ENCODE measurements at regions not wholly inside any gene's neighbourhood (a gene's known extent, or its start where the extent isn't known, plus 50 kb on each side); places are given as distances from the start of the nearest gene placed in this dataset.

DNA sequence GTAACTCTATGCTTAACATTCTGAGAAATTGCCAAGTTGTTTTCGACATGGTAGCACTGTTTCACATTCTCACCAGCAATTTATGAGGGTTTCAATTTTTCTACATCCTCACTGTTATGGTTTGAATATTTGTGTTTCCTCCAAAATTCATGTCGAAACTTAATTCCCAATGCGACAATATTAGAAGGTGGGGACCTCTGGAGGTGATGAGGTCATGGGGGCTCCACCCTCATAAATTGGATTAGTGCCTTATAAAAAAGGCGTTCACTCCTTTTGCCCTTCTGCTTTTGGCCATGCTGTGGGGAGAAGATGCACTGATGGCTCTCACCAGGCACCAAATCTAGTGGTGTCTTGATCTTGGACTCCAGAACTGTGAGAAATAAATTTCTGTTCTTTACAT, 110.3 kb downstream of the HRH4 start:
- TF ChIP-seq CTCF (conservative IDR thresholded peaks at IDR 0.05; ENCODE audit: low read length): no peak
- no peak for TF ChIP-seq EZH2phosphoT487 (IDR thresholded peaks at IDR 0.05; ENCODE audit: borderline replicate concordance, low read depth, low read length)

All from OCI-LY7 (cell line).